H9 (cell line): ENCODE measurements at regions not wholly inside any gene's neighbourhood (a gene's known extent, or its start where the extent isn't known, plus 50 kb on each side); places are given as distances from the start of the nearest gene placed in this dataset.

Experiments
- DNase-seq: peaks from one replicate; pipeline ENCODE4 v3.0.0-alpha.2; 2017
- H2AFZ ChIP-seq: one replicate; pipeline ENCODE4 v1.6.1; 2013; ENCODE audit warnings: mild to moderate bottlenecking, low read length, control low read depth, moderate library complexity
- H2AK5ac ChIP-seq: 2 replicates; pipeline ENCODE4 v1.6.1; 2013; ENCODE audit warnings: low read length, control low read depth, mixed read lengths; ENCODE audit not compliant: insufficient read length
- H2BK120ac ChIP-seq: one replicate; pipeline ENCODE4 v1.6.1; 2013; ENCODE audit warnings: low read depth, mild to moderate bottlenecking, low read length, control low read depth, inconsistent platforms; ENCODE audit not compliant: poor library complexity, severe bottlenecking
- H2BK12ac ChIP-seq: 2 replicates; pipeline ENCODE4 v1.6.1; 2013; ENCODE audit warnings: low read length, control low read depth, mixed read lengths, low read depth; ENCODE audit not compliant: insufficient read length
- H2BK15ac ChIP-seq: 2 replicates; pipeline ENCODE4 v1.6.1; 2013; ENCODE audit warnings: low read depth, low read length, control low read depth
- H2BK20ac ChIP-seq: one replicate; pipeline ENCODE4 v1.6.1; 2013; ENCODE audit warnings: low read depth, mild to moderate bottlenecking, low read length, control low read depth, inconsistent platforms; ENCODE audit not compliant: poor library complexity, severe bottlenecking
- H2BK5ac ChIP-seq: 2 replicates; pipeline ENCODE4 v1.6.1; 2013; ENCODE audit warnings: low read length, control low read depth, mixed read lengths; ENCODE audit not compliant: insufficient read length
- H3K14ac ChIP-seq: 2 replicates; pipeline ENCODE4 v1.6.1; 2013; ENCODE audit warnings: low read length, control low read depth; ENCODE audit not compliant: insufficient read depth
- H3K18ac ChIP-seq: 2 replicates; pipeline ENCODE4 v1.6.1; 2013; ENCODE audit warnings: low read depth, mild to moderate bottlenecking, mixed read lengths, low read length, control low read depth; ENCODE audit not compliant: insufficient read length
- H3K23ac ChIP-seq: 2 replicates; pipeline ENCODE4 v1.6.1; 2013; ENCODE audit warnings: low read length, control low read depth, mixed read lengths, low read depth; ENCODE audit not compliant: insufficient read length
- H3K23me2 ChIP-seq: 2 replicates; pipeline ENCODE4 v1.6.1; 2013; ENCODE audit warnings: low read depth, mild to moderate bottlenecking, mixed read lengths, low read length, control low read depth; ENCODE audit not compliant: insufficient read length, poor library complexity, severe bottlenecking
- H3K27ac ChIP-seq: 2 replicates; pipeline ENCODE4 v1.5.1; 2013; ENCODE audit warnings: low read length, control low read depth, mixed read lengths, low read depth; ENCODE audit not compliant: insufficient read length
- H3K27me3 ChIP-seq: 2 replicates; pipeline ENCODE4 v1.6.1; 2013; ENCODE audit warnings: low read length, control low read depth, inconsistent platforms; ENCODE audit not compliant: insufficient read depth
- H3K4ac ChIP-seq: 2 replicates; pipeline ENCODE4 v1.6.1; 2013; ENCODE audit warnings: low read depth, mild to moderate bottlenecking, control low read depth, inconsistent platforms, low read length, moderate library complexity
- H3K4me1 ChIP-seq: 2 replicates; pipeline ENCODE4 v1.6.1; 2013; ENCODE audit warnings: low read length, control low read depth, inconsistent platforms; ENCODE audit not compliant: insufficient read depth
- H3K4me2 ChIP-seq: 2 replicates; pipeline ENCODE4 v1.6.1; 2013; ENCODE audit warnings: low read length, control low read depth, mixed read lengths; ENCODE audit not compliant: insufficient read length, insufficient read depth
- H3K56ac ChIP-seq: 2 replicates; pipeline ENCODE4 v1.6.1; 2013; ENCODE audit warnings: low read depth, mild to moderate bottlenecking, mixed read lengths, low read length, control low read depth; ENCODE audit not compliant: insufficient read length
- H3K79me1 ChIP-seq: 2 replicates; pipeline ENCODE4 v1.6.1; 2013; ENCODE audit warnings: low read depth, mild to moderate bottlenecking, moderate library complexity, low read length, control low read depth, inconsistent platforms; ENCODE audit not compliant: insufficient read depth, poor library complexity, severe bottlenecking
- H3K79me2 ChIP-seq: 2 replicates; pipeline ENCODE4 v1.6.1; 2013; ENCODE audit warnings: low read length, control low read depth, inconsistent platforms; ENCODE audit not compliant: insufficient read depth
- H3K9ac ChIP-seq: 2 replicates; pipeline ENCODE4 v1.6.1; 2013; ENCODE audit warnings: low read length, control low read depth, mixed read lengths; ENCODE audit not compliant: insufficient read length; ENCODE audit errors: extremely low read depth
- H3K9me3 ChIP-seq: one replicate; pipeline ENCODE4 v1.6.1; 2013; ENCODE audit warnings: low read depth, low read length, inconsistent platforms; ENCODE audit not compliant: control insufficient read depth
- H3T11ph ChIP-seq: one replicate; pipeline ENCODE4 v1.6.1; 2013; ENCODE audit warnings: mild to moderate bottlenecking, low read length, control low read depth, inconsistent platforms
- H4K20me1 ChIP-seq: one replicate; pipeline ENCODE4 v1.6.1; 2013; ENCODE audit not compliant: control insufficient read depth, insufficient read length, insufficient read depth
- H4K5ac ChIP-seq: 2 replicates; pipeline ENCODE4 v1.6.1; 2013; ENCODE audit warnings: low read depth, mild to moderate bottlenecking, mixed read lengths, low read length, control low read depth; ENCODE audit not compliant: insufficient read length
- H4K8ac ChIP-seq: replicated peaks from 2 replicates; pipeline ENCODE4 v1.6.1; 2013; ENCODE audit warnings: low read length, control low read depth, mixed read lengths, low read depth; ENCODE audit not compliant: insufficient read length
- H4K91ac ChIP-seq: 2 replicates; pipeline ENCODE4 v1.6.1; 2013; ENCODE audit warnings: low read depth, mild to moderate bottlenecking, moderate library complexity, mixed read lengths, low read length, control low read depth; ENCODE audit not compliant: insufficient read length
- H3K27ac Mint-ChIP-seq, 3 experiments: 2 replicates in 2 of 3; 3 replicates in 1 of 3; pipeline ENCODE4 v1.8.0; 2020 to 2021; ENCODE audit warnings: mixed read lengths in 3 of 3, mild to moderate bottlenecking in 1 of 3, moderate library complexity in 1 of 3
- H3K27me3 Mint-ChIP-seq: 2 replicates; pipeline ENCODE4 v1.8.0; 2021; ENCODE audit warnings: low read depth, mild to moderate bottlenecking, moderate library complexity, mixed read lengths
- H3K36me3 Mint-ChIP-seq, 3 experiments: 2 replicates in 2 of 3; 3 replicates in 1 of 3; pipeline ENCODE4 v1.8.0; 2020 to 2021; ENCODE audit warnings: low read depth in 3 of 3, mixed read lengths in 3 of 3; ENCODE audit not compliant: insufficient read depth in 1 of 3
- H3K4me1 Mint-ChIP-seq, 2 experiments: 2 replicates each; pipeline ENCODE4 v1.8.0; 2020; ENCODE audit warnings: mixed read lengths in 2 of 2
- H3K4me3 Mint-ChIP-seq, 2 experiments: 2 replicates in 1 of 2; 3 replicates in 1 of 2; pipeline ENCODE4 v1.8.0; 2020 to 2021; ENCODE audit warnings: mild to moderate bottlenecking in 2 of 2, mixed read lengths in 2 of 2, moderate library complexity in 1 of 2
- H3K9me3 Mint-ChIP-seq, 2 experiments: 2 replicates in 1 of 2; 3 replicates in 1 of 2; pipeline ENCODE4 v1.8.0; 2020; ENCODE audit warnings: mild to moderate bottlenecking in 2 of 2, mixed read lengths in 2 of 2, moderate library complexity in 1 of 2
- WGBS: extraction: QIAGEN DNeasy Blood & Tissue Kit; methylation state at CpG from one replicate; pipeline ENCODE4 v1.1.7; 2013; ENCODE audit warnings: missing lambda C conversion rate, low lambda C conversion rate, mixed read lengths; ENCODE audit not compliant: insufficient read length; ENCODE audit errors: extremely low coverage; 5-methylcytosine and 5-hydroxymethylcytosine counted together
- TF ChIP-seq, protein P1 (sequence below): fragments of 200-600 bp; sonication (generic); conservative IDR thresholded peaks from 3 replicates; pipeline ENCODE4 v1.8.0; 2021; ENCODE audit warnings: antibody characterized with exemption, mild to moderate bottlenecking

DNA sequence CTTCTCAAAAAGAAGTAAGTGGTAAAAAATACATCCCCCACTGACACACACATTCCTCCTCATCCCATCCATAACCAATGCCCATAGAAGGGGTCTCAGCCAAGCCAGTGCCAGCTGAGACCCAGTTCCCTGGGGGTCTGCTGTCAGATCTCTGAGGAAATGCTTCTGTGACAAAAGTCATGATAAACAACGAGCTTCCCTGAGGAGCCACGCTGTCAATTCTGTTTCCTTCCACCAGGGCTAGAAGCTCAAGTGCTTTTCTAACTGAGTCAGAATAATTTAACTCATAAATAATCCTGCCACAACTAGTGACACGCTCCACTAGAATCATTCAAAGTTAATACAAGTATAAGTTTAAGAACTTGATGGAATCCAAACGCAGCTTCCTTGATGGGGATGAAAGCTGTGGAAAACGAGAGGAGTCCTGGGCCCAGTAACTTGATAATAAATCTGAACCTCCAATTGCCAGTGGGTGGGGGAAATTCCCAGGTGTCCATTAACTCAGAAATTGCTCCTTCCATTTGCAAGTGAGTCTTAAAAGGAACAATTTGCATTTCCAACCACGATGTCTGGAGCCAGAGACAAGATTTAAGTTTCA lies 348.7 kb upstream of the LMCD1 start:
- DNase-seq, result no peak
- Histone ChIP-seq H3K9me3 (no peaks in the 10 kb centered on the region), H3K23me2 (no peaks in the 10 kb centered on the region), H2BK12ac (no peak overlapping the region), H4K8ac (no peak overlapping the region), H3T11ph (no peak overlapping the region), H4K20me1 (no peaks in the 10 kb centered on the region), H2BK20ac (no peak overlapping the region), H3K4me2 (no peak overlapping the region), H3K79me2 (no peaks in the 10 kb centered on the region), H3K9ac (no peak overlapping the region), H3K27ac (no peak overlapping the region), H4K91ac (no peak overlapping the region), H2AK5ac (no peak overlapping the region), H3K23ac (no peak overlapping the region), H3K79me1 (no peaks in the 10 kb centered on the region), H3K4ac (no peak overlapping the region), H3K18ac (no peak overlapping the region), H4K5ac (no peak overlapping the region), H3K14ac (no peak overlapping the region), H2BK5ac (no peak overlapping the region), H2BK15ac (no peak overlapping the region), H2AFZ (no peak overlapping the region), H3K27me3 (no peaks in the 10 kb centered on the region), H3K56ac (no peak overlapping the region), H2BK120ac (no peak overlapping the region), H3K4me1 (no peaks in the 10 kb centered on the region)
- no peaks in the 10 kb centered on the region for H3K9me3 Mint-ChIP-seq
- TF ChIP-seq, protein P1, sequence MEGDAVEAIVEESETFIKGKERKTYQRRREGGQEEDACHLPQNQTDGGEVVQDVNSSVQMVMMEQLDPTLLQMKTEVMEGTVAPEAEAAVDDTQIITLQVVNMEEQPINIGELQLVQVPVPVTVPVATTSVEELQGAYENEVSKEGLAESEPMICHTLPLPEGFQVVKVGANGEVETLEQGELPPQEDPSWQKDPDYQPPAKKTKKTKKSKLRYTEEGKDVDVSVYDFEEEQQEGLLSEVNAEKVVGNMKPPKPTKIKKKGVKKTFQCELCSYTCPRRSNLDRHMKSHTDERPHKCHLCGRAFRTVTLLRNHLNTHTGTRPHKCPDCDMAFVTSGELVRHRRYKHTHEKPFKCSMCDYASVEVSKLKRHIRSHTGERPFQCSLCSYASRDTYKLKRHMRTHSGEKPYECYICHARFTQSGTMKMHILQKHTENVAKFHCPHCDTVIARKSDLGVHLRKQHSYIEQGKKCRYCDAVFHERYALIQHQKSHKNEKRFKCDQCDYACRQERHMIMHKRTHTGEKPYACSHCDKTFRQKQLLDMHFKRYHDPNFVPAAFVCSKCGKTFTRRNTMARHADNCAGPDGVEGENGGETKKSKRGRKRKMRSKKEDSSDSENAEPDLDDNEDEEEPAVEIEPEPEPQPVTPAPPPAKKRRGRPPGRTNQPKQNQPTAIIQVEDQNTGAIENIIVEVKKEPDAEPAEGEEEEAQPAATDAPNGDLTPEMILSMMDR, result peak; percentile 33; the same call in 2 of the 3 replicates
- no peaks in the 10 kb centered on the region for H3K27me3 Mint-ChIP-seq
- peak overlapping the region in 2 of 3 experiments; percentile 7 to 32; a peak in 1 of 7 replicates for H3K27ac Mint-ChIP-seq
- no peaks in the 10 kb centered on the region for H3K4me1 Mint-ChIP-seq
- H3K36me3 Mint-ChIP-seq, result no peaks in the 10 kb centered on the region; a peak in 1 of 7 replicates
- WGBS, result no CpG with 5 or more reads among the region's 6 CpGs
- no peak overlapping the region for H3K4me3 Mint-ChIP-seq
